ENCODE measurements at regions not wholly inside any gene's neighbourhood (a gene's known extent, or its start where the extent isn't known, plus 50 kb on each side); places are given as distances from the start of the nearest gene placed in this dataset.

- no peak overlapping the region for H3K27ac Mint-ChIP-seq
- no peak for TF ChIP-seq CTCF (conservative IDR thresholded peaks at IDR 0.05)
- DNase-seq (ENCODE audit: extremely low spot score, unreplicated experiment), result no peak
- peaks cover 18% of the 10 kb centered on the region for H3K9me3 Mint-ChIP-seq
- no peaks in the 10 kb centered on the region for H3K27me3 Mint-ChIP-seq
- H3K4me1 Mint-ChIP-seq (ENCODE audit: unreplicated experiment), result peaks cover 5% of the 10 kb centered on the region
- no peak overlapping the region for H3K4me3 Mint-ChIP-seq
- no peaks in the 10 kb centered on the region for H3K36me3 Mint-ChIP-seq
Measured at GRCh38 chr18:8926464-8926863, 176.0 kb upstream of the NDUFV2 start.

DNA sequence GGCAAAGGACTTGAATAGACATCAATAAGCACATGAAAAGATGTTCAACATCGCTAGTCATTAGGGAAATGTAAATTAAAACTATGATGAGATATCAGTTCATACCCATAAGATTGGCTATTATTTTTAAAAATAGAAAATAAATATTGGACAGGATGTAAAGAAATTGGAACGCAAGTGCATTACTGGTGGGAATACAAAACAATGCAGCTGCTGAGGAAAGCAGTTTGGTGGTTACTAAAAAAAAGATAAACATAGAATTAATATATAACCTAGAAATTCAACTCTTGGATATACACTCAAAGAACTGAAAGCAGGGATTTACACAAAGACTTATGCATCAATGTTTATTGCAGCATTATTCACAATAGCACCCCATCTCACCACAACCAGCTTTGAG lies 174.5 kb upstream of the NDUFV2 start:
- H3K36me3 Mint-ChIP-seq, result peaks cover 3% of the 10 kb centered on the region
- no peak overlapping the region for H3K27ac Mint-ChIP-seq
- no peak overlapping the region for H3K4me3 Mint-ChIP-seq
- no peak for DNase-seq (ENCODE audit: extremely low spot score, unreplicated experiment)
- peaks cover 5% of the 10 kb centered on the region for H3K4me1 Mint-ChIP-seq (ENCODE audit: unreplicated experiment)
- peaks cover 18% of the 10 kb centered on the region for H3K9me3 Mint-ChIP-seq
- H3K27me3 Mint-ChIP-seq, result no peaks in the 10 kb centered on the region
- no peak for TF ChIP-seq CTCF (conservative IDR thresholded peaks at IDR 0.05)

GRCh38 chr18:8928847-8929780 lies 173.4 kb upstream of the NDUFV2 start:
- peaks cover 4% of the 10 kb centered on the region for H3K36me3 Mint-ChIP-seq
- H3K27ac Mint-ChIP-seq, result no peak overlapping the region
- no peak for TF ChIP-seq CTCF (conservative IDR thresholded peaks at IDR 0.05)
- no peak for DNase-seq (ENCODE audit: extremely low spot score, unreplicated experiment)
- no peaks in the 10 kb centered on the region for H3K27me3 Mint-ChIP-seq
- H3K9me3 Mint-ChIP-seq, result peaks cover 19% of the 10 kb centered on the region
- no peak overlapping the region for H3K4me3 Mint-ChIP-seq
- H3K4me1 Mint-ChIP-seq (ENCODE audit: unreplicated experiment), result peaks cover 6% of the 10 kb centered on the region

DNA sequence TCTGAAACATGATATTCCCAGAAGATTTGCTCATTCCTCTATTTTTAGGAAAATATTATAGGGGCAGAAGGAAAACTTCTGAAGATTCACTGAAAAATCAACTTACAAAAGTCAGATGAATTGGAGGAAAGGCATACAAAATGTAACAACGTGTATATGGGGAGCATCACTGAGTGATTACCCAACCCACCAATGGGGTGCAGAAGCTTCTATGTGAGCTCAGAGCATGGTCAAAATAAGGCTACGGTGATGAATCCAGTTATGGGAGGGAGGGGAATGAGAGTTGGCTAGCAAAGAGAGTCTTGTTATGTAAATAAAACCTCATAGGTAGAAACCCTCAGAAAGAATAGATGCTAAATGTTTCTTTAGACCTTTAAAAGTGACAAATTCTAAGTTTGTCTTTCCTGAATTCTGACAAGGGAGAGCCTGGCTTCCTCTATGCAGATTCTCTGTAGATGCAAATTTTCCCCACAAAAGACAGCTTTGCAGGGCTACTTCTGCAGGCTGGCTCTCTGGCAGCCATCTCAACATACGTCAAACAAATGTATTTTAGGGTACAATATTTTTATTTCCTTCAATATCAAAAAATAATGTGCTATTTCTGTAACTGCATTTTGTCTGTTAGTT lies 171.4 kb upstream of the NDUFV2 start:
- no peak overlapping the region for H3K4me3 Mint-ChIP-seq
- H3K36me3 Mint-ChIP-seq, result peaks cover 4% of the 10 kb centered on the region
- peaks cover 12% of the 10 kb centered on the region for H3K4me1 Mint-ChIP-seq (ENCODE audit: unreplicated experiment)
- no peak overlapping the region for H3K27ac Mint-ChIP-seq
- H3K27me3 Mint-ChIP-seq, result no peaks in the 10 kb centered on the region
- TF ChIP-seq CTCF (conservative IDR thresholded peaks at IDR 0.05), result no peak
- peaks cover 19% of the 10 kb centered on the region for H3K9me3 Mint-ChIP-seq
- no peak for DNase-seq (ENCODE audit: extremely low spot score, unreplicated experiment)

GRCh38 chr18:8932866-8933265 lies 169.6 kb upstream of the NDUFV2 start:
- peaks cover 12% of the 10 kb centered on the region for H3K9me3 Mint-ChIP-seq
- peaks cover 4% of the 10 kb centered on the region for H3K36me3 Mint-ChIP-seq
- H3K4me1 Mint-ChIP-seq (ENCODE audit: unreplicated experiment), result peaks cover 22% of the 10 kb centered on the region
- no peaks in the 10 kb centered on the region for H3K27me3 Mint-ChIP-seq
- no peak for TF ChIP-seq CTCF (conservative IDR thresholded peaks at IDR 0.05)
- DNase-seq (ENCODE audit: extremely low spot score, unreplicated experiment), result no peak
- peak overlapping the region; percentile 85 for H3K27ac Mint-ChIP-seq
- peak overlapping the region; percentile 52 for H3K4me3 Mint-ChIP-seq
